HCT116 (cell line): ENCODE measurements at regions not wholly inside any gene's neighbourhood (a gene's known extent, or its start where the extent isn't known, plus 50 kb on each side); places are given as distances from the start of the nearest gene placed in this dataset.

Experiments
- ATAC-seq: fragments of 200-7000 bp; cut with Tn5 transposase; 2 replicates; pipeline ENCODE4 v1.9.1; 2020; ENCODE audit warnings: mild to moderate bottlenecking, moderate library complexity
- BruUV-seq: library from RNA; stranded (reverse); fragments of 400-500 nt; replicated peaks from 2 replicates; lab custom pipeline; 2021; lab: Mats Ljungman, UMichigan
- CTCF ChIA-PET: fragments of 300-600 bp; sonication (Branson Sonifier 250); formaldehyde crosslinking; loops from one replicate; lab custom pipeline; 2021; ENCODE audit warnings: antibody characterized with exemption; lab: Charles Lee
- POLR2A ChIA-PET: fragments of 300-600, 350-600 bp; sonication (Branson Sonifier 250); formaldehyde crosslinking; loops from one replicate; lab custom pipeline; 2021; ENCODE audit warnings: antibody characterized with exemption; lab: Charles Lee
- RAD21 ChIA-PET, 2 experiments: fragments of 300-600 bp; sonication (Branson Sonifier 250); formaldehyde crosslinking; loops; one replicate each; lab custom pipeline; 2023; ENCODE audit warnings: low total read pairs in 2 of 2; ENCODE audit not compliant: uncharacterized antibody in 2 of 2, unreplicated experiment in 2 of 2, low non-redundant PET in 1 of 2; lab: Charles Lee
- DNase-seq: peaks from one replicate; pipeline ENCODE4 v3.0.0-alpha.2; 2010; ENCODE audit warnings: low read depth, low spot score
- H2AFZ ChIP-seq: fragments of 200-600 bp; shearing (Covaris generic), sonication (generic); 2 replicates; pipeline ENCODE4 v1.6.1; 2017; ENCODE audit warnings: low read depth, mixed run types, mixed read lengths, antibody characterized with exemption, low read length; ENCODE audit not compliant: poor library complexity, severe bottlenecking
- H3K27ac ChIP-seq: 2 replicates; pipeline ENCODE4 v1.5.1; 2012; ENCODE audit warnings: low read depth, low read length
- H3K27me3 ChIP-seq: fragments of 200-600 bp; sonication (generic); 2 replicates; pipeline ENCODE4 v1.6.1; 2016; ENCODE audit warnings: mixed run types, low read length, mixed read lengths; ENCODE audit not compliant: insufficient read depth
- H3K36me3 ChIP-seq, 2 experiments: fragments of 200-500 bp in 1 of 2; fragments of 200-600 bp in 1 of 2; sonication (Bioruptor generic) in 1 of 2; sonication (generic) in 1 of 2; 2 replicates each; pipeline versions ENCODE4 v1.5.1 to v1.6.1; 2014 to 2016; ENCODE audit warnings: low read length in 2 of 2, inconsistent platforms in 1 of 2, mixed read lengths in 1 of 2, mixed run types in 1 of 2; ENCODE audit not compliant: insufficient read depth in 2 of 2, control insufficient read depth in 1 of 2
- H3K4me1 ChIP-seq, 2 experiments: fragments of 200-600 bp in 1 of 2; sonication (generic) in 1 of 2; 2 replicates each; pipeline versions ENCODE4 v1.5.1 to v1.6.1; 2012 to 2017; ENCODE audit warnings: low read length in 2 of 2, inconsistent platforms in 1 of 2, mild to moderate bottlenecking in 1 of 2, mixed read lengths in 1 of 2, mixed run types in 1 of 2, moderate library complexity in 1 of 2; ENCODE audit not compliant: insufficient read depth in 2 of 2, control insufficient read depth in 1 of 2
- H3K4me2 ChIP-seq: fragments of 200-600 bp; sonication (generic); 2 replicates; pipeline ENCODE4 v1.6.1; 2017; ENCODE audit warnings: mixed run types, low read length, mixed read lengths
- H3K4me3 ChIP-seq, 2 experiments: fragments of 200-600 bp in 1 of 2; sonication (generic) in 1 of 2; replicated peaks in 1 of 2; 2 replicates each; pipeline ENCODE4 v1.5.1; 2011 to 2016; ENCODE audit warnings: low read length in 2 of 2, control low read depth in 1 of 2, low read depth in 1 of 2, mild to moderate bottlenecking in 1 of 2, mixed read lengths in 1 of 2, mixed run types in 1 of 2
- H3K79me2 ChIP-seq: fragments of 200-600 bp; sonication (generic); 2 replicates; pipeline ENCODE4 v1.6.1; 2017; ENCODE audit warnings: mild to moderate bottlenecking, mixed run types, low read length, moderate library complexity, mixed read lengths; ENCODE audit not compliant: insufficient read depth
- H3K9ac ChIP-seq: fragments of 200-600 bp; sonication (generic); 2 replicates; pipeline ENCODE4 v1.6.1; 2016; ENCODE audit warnings: low read length, mixed read lengths
- H3K9me2 ChIP-seq: fragments of 200-600 bp; sonication (generic), shearing (Covaris generic); 2 replicates; pipeline ENCODE4 v1.6.1; 2017; ENCODE audit warnings: mixed run types, mild to moderate bottlenecking, moderate library complexity; ENCODE audit not compliant: insufficient read depth
- H3K9me3 ChIP-seq, 2 experiments: fragments of 200-500 bp in 1 of 2; fragments of 200-600 bp in 1 of 2; sonication (Bioruptor generic) in 1 of 2; sonication (generic) in 1 of 2; 2 replicates each; pipeline ENCODE4 v1.6.1; 2014 to 2017; ENCODE audit warnings: low read length in 2 of 2, mixed read lengths in 2 of 2, inconsistent platforms in 1 of 2, low read depth in 1 of 2, mild to moderate bottlenecking in 1 of 2, mixed run types in 1 of 2, moderate library complexity in 1 of 2; ENCODE audit not compliant: control insufficient read depth in 1 of 2, insufficient read depth in 1 of 2
- H4K20me1 ChIP-seq: fragments of 200-600 bp; sonication (generic), shearing (Covaris generic); 2 replicates; pipeline ENCODE4 v1.6.1; 2017; ENCODE audit warnings: mixed run types, mild to moderate bottlenecking, moderate library complexity; ENCODE audit not compliant: insufficient read depth
- ATF3 ChIP-seq: IDR thresholded peaks from 2 replicates; pipeline ENCODE4 v1.6.1; 2012
- CEBPB ChIP-seq: IDR thresholded peaks from 2 replicates; pipeline ENCODE4 v1.6.1; 2012; ENCODE audit warnings: low read depth
- CTCF ChIP-seq, 3 experiments: fragments of 200-600 bp in 1 of 3; sonication (generic) in 1 of 3; IDR thresholded peaks in 2 of 3; conservative IDR thresholded peaks in 1 of 3; 2 replicates each; pipeline ENCODE4 v1.5.1; 2012 to 2017; ENCODE audit warnings: low read depth in 2 of 3, low read length in 2 of 3, antibody characterized with exemption in 1 of 3, borderline replicate concordance in 1 of 3, control low read depth in 1 of 3, mild to moderate bottlenecking in 1 of 3, mixed read lengths in 1 of 3, mixed run types in 1 of 3, moderate library complexity in 1 of 3; ENCODE audit not compliant: insufficient read depth in 1 of 3
- EGR1 ChIP-seq: IDR thresholded peaks from 2 replicates; pipeline ENCODE4 v1.6.1; 2012; ENCODE audit warnings: low read depth
- ELF1 ChIP-seq: IDR thresholded peaks from 2 replicates; pipeline ENCODE4 v1.6.1; 2012; ENCODE audit warnings: low read depth, borderline replicate concordance
- EZH2phosphoT487 ChIP-seq: fragments of 200-600 bp; IDR thresholded peaks from 2 replicates; pipeline ENCODE4 v1.6.1; 2018; ENCODE audit warnings: antibody characterized with exemption, borderline replicate concordance
- FOSL1 ChIP-seq: IDR thresholded peaks from 2 replicates; pipeline ENCODE4 v1.6.1; 2012; ENCODE audit warnings: low read depth
- MAX ChIP-seq: IDR thresholded peaks from 2 replicates; pipeline ENCODE4 v1.6.1; 2012
- POLR2A ChIP-seq: IDR thresholded peaks from 2 replicates; pipeline ENCODE4 v1.7.0; 2011; ENCODE audit warnings: borderline replicate concordance; ENCODE audit not compliant: insufficient read depth, insufficient read length; ENCODE audit errors: extremely low read depth
- POLR2AphosphoS5 ChIP-seq: IDR thresholded peaks from 2 replicates; pipeline ENCODE4 v1.6.1; 2011; ENCODE audit warnings: mild to moderate bottlenecking, low read depth, low read length, moderate library complexity
- REST ChIP-seq: IDR thresholded peaks from 2 replicates; pipeline ENCODE4 v1.6.1; 2012; ENCODE audit warnings: low read depth
- SIN3A ChIP-seq: IDR thresholded peaks from 2 replicates; pipeline ENCODE4 v1.6.1; 2012; ENCODE audit warnings: low read depth
- SRF ChIP-seq: IDR thresholded peaks from 2 replicates; pipeline ENCODE4 v1.6.1; 2012; ENCODE audit warnings: low read depth
- TCF7L2 ChIP-seq: IDR thresholded peaks from 2 replicates; pipeline ENCODE4 v1.7.0; 2011; ENCODE audit warnings: borderline replicate concordance, inconsistent platforms; ENCODE audit not compliant: insufficient read depth, insufficient read length; ENCODE audit errors: extremely low read depth
- YY1 ChIP-seq: IDR thresholded peaks from 2 replicates; pipeline ENCODE4 v1.6.1; 2011; ENCODE audit warnings: low read length, low read depth, moderate library complexity, mild to moderate bottlenecking; ENCODE audit not compliant: insufficient replicate concordance; ENCODE audit errors: extremely low read depth
- ZBTB33 ChIP-seq: IDR thresholded peaks from 2 replicates; pipeline ENCODE4 v1.6.1; 2011; ENCODE audit warnings: mild to moderate bottlenecking, low read length, moderate library complexity; ENCODE audit not compliant: insufficient replicate concordance; ENCODE audit errors: extremely low read depth
- ZFX ChIP-seq: fragments of 450-650 bp; IDR thresholded peaks from 2 replicates; pipeline ENCODE4 v1.6.1; 2017
- ZNF274 ChIP-seq: fragments of 200-500 bp; sonication (Bioruptor generic); IDR thresholded peaks from 2 replicates; pipeline ENCODE4 v1.6.1; 2014; ENCODE audit warnings: mild to moderate bottlenecking, low read depth, low read length, inconsistent platforms
- intact Hi-C: fragments of 100-400 bp; cut with micrococcal nuclease; formaldehyde crosslinking; loops from 2 replicates; pipeline ENCODE4 v1.10.0; 2022

- no peak for DNase-seq
These were observed 202.6 kb downstream of the SIM1 start for GRCh38 chr6:100262086-100262485.

More at GRCh38 chr6:100262086-100262485, 202.6 kb downstream of the SIM1 start:
- no peaks in the 10 kb centered on the region for H3K79me2 ChIP-seq
- H4K20me1 ChIP-seq = no peaks in the 10 kb centered on the region
- no peak overlapping the region for H3K27ac ChIP-seq
- H3K9me3 ChIP-seq = no peaks in the 10 kb centered on the region
- no peak overlapping the region for H3K4me2 ChIP-seq
- no TSS peak for BruUV-seq
- no peak overlapping the region for H2AFZ ChIP-seq
- H3K4me1 ChIP-seq = peaks cover 0 to 14% of the 10 kb centered on the region in 2 experiments; a peak in 1 of 4 replicates
- ChIA-PET CTCF (no interaction called here), RAD21 (no interaction called here), POLR2A (no interaction called here)
- no peak for ATAC-seq
- no peak overlapping the region for H3K9ac ChIP-seq
- no peak overlapping the region for H3K4me3 ChIP-seq
- no peaks in the 10 kb centered on the region for H3K36me3 ChIP-seq
- no peaks in the 10 kb centered on the region for H3K27me3 ChIP-seq
- intact Hi-C loops = no loop called here
- H3K9me2 ChIP-seq = no peaks in the 10 kb centered on the region
- TF ChIP-seq ZBTB33 (no peak), SRF (no peak), POLR2A (no peak), EZH2phosphoT487 (no peak), ZNF274 (no peak), SIN3A (no peak), CTCF (IDR thresholded peaks at IDR 0.05 in 2 of 3, conservative IDR thresholded peaks at IDR 0.05 in 1 of 3; ENCODE audit: borderline replicate concordance in 1 of 3, insufficient read depth in 1 of 3, low read depth in 2 of 3, low read length in 2 of 3) (no peak), MAX (no peak), FOSL1 (no peak), TCF7L2 (no peak), CEBPB (no peak), REST (no peak), ZFX (no peak), ELF1 (no peak), EGR1 (no peak), YY1 (no peak), ATF3 (no peak), POLR2AphosphoS5 (no peak)
